ENCODE measurements at regions not wholly inside any gene's neighbourhood (a gene's known extent, or its start where the extent isn't known, plus 50 kb on each side); places are given as distances from the start of the nearest gene placed in this dataset.
"Not testable (repeated sequence)": the region's sequence is repeated elsewhere in the genome, so short reads cannot be mapped to it uniquely, and the experiment has no call there.

DNA sequence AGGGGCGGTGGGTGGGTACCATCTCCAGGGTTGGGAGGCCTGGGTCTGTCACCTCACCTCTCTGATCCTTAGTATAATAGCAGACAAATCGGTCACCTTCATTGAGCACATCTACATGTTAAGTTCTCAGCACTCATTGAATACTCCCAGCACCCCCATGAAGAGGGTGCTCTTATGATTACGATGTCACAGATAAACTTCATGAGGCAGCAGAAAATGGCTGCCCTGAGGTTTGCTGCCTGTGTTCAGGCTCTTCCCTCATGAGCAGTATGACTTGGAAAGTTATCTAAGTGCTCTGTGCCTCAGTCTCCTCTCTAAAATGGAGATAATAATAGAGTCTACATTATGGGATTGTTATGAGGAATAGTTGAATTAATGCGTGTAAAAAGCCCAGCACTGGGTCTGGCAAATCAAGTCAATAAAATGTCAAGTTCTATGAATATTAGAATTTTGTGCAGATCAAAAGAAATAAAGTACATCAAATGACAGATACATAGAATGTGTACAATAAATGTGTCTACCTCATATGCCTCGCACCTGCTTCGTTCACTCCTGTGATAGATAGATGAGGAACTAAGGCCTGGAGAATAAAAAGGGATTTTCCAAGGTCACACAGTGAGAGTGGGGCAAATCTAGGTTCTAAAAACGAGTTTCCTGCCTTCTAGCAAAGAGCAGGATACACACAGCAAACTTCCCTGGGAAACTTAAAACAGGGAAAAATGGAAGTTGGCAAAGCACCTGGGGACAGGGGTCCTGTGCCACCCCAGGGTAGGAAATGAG is 142.2 kb upstream of the MRPS22 start:
- no peak for DNase-seq (ENCODE audit: low spot score)

DNA sequence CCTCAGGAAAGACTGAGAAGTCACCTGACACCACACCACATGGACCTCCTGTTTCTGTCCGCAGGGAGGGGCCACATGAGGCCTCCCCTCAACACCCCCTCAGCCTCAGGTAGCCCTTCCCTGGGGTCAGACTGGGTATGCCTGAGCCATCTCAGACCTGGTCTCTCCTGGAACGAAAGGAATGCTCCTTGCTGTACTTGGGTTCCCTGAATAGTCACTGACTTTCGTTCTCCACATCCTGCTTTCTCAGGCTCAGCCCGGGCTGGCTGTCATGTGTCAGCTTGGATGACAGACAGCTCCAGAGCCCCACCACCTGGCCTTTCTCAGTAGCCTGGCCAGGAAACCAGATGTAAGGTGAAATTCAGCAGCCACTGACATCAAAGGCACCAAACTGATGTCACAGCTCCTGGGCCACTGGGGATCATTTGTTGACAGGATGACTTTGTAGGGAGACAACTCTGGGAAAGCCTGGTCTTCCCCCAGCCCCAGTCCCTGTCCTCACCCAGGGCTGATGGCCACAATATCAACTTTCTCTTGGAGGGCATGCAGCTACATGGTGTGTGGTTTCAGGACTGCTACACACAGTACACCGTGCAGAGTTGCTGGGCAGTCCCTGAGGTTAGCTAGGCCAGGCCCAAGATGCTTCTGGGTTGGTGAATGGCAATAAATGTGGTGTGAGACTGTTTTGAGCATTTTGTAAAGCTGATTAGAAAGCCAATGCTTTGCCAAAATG is 141.4 kb upstream of the MRPS22 start:
- peak; percentile 54 for DNase-seq (ENCODE audit: low spot score)

DNA sequence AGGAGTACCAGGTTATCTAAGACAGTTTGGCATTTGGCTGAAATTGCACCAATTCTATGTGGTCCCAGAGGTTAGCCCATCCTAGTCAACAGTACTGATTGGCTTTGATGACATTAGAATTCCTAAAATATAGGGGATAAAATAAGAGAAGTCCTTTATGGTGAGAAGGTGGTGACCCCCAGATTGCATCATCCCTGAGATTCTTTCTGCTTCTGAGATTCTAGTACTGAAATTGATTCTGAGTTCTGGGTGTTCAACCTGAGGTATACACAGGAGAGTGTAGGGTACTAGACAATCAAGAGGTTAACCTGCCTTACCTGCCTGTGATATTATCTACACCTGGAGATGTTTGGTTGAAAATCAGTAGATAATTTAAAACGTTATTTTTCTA is 140.9 kb upstream of the MRPS22 start:
- no peak for DNase-seq (ENCODE audit: low spot score)

DNA sequence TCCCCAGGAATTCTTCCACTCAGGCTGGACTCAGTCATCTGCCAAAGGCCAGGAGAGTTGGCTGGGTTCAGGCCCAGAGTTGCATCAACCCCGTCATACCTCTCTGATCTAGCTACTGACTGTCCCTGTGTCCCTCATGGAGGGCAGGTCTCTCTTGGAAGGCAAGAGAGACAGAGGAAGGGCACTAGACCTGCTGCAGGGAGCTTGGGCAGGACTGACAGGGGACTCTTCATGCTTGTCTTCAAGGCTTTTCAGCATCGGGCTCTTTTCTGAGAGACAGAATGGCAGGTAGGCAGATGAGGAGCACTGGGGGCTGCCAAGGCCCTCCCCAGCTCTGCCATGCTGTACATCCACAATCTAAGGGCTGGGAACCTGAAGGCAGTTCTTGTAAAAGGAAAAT is 140.1 kb upstream of the MRPS22 start:
- no peak for DNase-seq (ENCODE audit: low spot score)

GRCh38 chr3:139204728-139205127 is 139.1 kb upstream of the MRPS22 start:
- no peak for DNase-seq (ENCODE audit: low spot score)

GRCh38 chr3:139213936-139214335 is 129.9 kb upstream of the MRPS22 start:
- no peak for DNase-seq (ENCODE audit: low spot score)

DNA sequence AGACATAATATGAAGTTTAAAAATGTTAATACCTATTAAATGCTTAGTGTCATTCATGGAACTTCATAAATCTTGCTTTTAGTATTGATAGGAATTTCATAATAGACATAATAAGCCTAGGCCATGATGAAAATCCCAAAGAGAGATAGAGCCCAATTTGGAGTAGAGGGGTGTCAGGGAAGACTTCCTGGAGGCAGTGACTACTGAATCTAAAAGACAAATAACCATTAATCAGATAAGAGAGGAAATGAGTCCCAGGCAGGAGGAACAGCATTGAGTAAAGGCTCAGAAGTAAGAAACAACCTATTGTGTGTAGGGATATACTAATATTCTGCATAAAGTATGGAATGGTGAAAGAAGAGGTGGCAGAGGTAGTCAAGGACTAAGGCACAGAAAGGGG is 126.9 kb upstream of the MRPS22 start:
- DNase-seq (ENCODE audit: low spot score): no peak

DNA sequence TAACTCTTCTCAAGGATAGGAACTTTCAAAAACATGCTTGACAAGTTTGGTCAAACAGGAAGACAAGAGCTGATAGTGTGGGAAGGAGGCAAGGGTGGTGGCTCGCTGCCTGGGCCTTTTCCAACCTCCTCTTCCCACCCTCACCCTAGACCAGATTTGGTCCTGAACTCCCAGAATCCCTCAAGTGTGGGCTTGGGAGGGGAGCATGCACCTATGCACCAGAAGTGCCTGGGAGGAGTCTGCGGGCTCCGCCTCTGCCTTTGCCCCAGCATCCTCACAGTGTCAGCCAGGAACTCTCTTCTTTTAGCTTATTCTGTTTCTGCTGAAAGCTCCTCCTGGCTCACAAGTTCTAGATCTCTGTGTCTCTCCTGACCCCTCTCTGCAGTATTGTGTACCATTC is 126.2 kb upstream of the MRPS22 start:
- no peak for DNase-seq (ENCODE audit: low spot score)

GRCh38 chr3:139218046-139218445 is 125.8 kb upstream of the MRPS22 start:
- no peak for DNase-seq (ENCODE audit: low spot score)

DNA sequence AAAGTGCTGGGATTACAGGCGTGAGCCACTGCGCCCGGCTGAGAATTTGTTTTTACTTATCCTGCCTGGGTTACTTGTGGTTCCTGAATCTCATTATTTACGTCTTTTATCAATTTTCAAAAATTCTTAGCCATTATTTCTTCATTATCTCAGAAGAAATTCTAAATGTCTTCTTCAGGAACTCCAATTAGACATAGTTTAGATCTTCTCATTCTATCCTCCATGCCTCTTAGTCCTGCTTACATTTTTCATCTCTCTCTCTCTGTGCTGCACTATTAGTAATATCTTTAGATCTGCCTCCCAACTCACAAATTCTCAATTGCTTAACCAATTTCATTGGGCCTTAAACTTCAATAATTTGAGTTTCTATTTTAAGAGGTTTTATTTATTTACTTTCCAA is 124.4 kb upstream of the MRPS22 start:
- DNase-seq (ENCODE audit: low spot score): no peak

- DNase-seq (ENCODE audit: low spot score): no peak
Observed at GRCh38 chr3:139222100-139222657, 121.6 kb upstream of the MRPS22 start.

DNA sequence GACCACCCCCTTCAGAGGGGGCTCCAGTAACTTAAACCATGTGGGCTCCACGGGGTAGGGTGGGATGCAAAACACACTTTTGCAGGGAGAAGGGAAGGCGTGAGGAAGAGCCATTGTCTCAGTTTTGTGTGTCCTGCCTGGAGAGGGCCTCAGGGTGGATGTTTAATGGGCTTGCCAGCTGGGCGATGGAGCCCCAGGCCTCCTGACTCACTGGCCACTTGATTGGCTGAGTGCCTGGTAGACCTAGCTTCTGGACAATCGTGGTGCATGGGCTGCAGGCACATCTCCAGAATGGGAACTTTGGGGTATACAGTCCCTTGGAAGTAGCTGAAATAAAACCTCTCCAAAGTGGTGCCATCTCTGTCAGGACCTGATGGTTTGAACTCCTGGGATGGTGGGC is 118.3 kb upstream of the MRPS22 start:
- no peak for DNase-seq (ENCODE audit: low spot score)

GRCh38 chr3:139226731-139227130 is 117.1 kb upstream of the MRPS22 start:
- DNase-seq (ENCODE audit: low spot score): no peak

- no peak for DNase-seq (ENCODE audit: low spot score)
Observed at GRCh38 chr3:139227165-139227564, 116.7 kb upstream of the MRPS22 start.

GRCh38 chr3:139227827-139228226 is 116.0 kb upstream of the MRPS22 start:
- no peak for DNase-seq (ENCODE audit: low spot score)

DNA sequence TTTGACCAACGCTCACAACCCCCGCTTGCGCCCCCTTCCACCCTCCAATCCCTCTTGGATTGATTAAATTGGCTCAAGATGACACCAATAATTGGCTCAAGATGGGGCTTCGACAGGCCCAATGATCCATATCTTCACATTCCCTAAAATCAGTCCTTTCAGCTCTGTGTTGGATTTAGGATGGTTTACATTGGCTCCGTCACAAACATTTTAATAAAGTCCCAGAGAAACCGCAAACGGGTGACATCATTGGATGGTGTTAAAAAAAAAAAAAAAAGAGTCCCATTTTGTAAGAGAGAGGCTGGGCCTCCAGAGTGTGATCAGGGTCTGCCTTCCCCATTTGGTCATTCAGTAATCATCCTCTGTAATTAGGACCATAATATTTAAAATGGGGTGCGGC is 113.4 kb upstream of the MRPS22 start:
- no peak for DNase-seq (ENCODE audit: low spot score)

DNA sequence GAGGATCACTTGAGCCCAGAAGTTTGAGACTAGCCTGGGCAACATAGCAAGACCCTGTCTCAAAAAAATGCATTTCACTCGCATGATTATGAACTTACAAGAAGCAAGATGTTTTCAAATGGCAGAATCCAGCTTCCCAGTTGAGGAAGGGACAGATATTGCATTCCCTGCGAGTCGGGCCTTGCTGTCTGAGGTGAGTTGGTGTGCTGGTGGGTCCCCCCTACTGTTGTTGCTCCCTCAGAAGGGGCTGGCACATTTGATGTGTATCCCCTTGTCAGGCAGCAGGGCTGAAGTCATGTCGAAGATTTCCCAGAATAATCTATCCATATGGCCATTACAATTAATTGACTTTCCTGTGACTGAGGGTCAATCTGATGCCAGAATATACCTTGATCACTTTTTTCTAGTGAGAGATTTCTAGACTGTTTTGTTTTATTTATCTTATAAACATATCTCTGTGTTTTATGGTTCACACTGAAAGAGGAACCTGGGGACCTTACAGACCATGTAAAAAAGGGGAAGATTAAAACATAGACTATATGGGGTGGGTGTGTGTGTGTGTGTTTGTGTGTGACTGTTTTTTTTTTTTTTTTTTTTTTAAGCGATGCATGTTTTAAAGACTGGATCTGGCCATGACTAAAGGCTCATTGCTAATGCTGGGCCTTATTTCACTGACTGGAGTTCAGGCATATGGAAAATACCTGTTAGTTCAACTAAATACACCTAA is 112.1 kb upstream of the MRPS22 start:
- DNase-seq (ENCODE audit: low spot score): no peak

DNA sequence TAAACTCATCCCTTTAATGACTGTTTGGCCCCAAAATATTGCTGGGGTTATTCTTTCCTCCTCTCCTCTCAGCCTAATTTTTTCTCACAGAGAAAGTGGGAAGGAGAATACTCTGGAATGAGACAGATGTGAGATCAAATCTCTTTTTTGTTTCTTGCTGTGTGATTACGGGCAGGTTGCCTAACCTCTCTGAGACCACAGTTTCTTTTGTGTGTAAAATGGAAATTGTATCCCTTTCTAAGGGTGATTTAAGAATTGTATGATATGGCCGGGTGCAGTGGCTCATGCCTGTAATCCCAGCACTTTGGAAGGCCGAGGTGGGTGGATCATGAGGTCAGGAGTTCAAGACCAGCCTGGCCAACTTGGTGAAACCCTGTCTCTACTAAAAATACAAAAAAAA is 111.5 kb upstream of the MRPS22 start:
- not testable (repeated sequence) for DNase-seq (ENCODE audit: low spot score)

DNA sequence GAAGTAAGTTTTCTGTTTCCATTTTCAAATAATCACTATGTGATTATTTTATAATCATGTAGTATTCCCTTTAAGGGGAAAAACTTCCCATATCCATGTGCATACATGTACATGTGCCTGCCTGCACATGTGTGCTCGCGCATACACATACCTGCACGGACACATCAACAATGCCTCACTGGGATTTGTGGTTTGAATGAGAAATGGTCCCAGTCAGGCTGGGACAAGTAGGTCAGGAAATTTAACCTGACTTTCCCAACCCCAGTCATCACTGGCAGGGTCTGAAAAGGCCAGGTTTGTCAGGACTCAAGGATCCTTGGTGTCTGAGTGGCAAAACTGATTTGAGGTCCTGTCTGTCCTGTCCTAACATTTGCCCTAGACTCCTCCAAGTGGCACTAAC is 109.3 kb upstream of the MRPS22 start:
- no peak for DNase-seq (ENCODE audit: low spot score)

DNA sequence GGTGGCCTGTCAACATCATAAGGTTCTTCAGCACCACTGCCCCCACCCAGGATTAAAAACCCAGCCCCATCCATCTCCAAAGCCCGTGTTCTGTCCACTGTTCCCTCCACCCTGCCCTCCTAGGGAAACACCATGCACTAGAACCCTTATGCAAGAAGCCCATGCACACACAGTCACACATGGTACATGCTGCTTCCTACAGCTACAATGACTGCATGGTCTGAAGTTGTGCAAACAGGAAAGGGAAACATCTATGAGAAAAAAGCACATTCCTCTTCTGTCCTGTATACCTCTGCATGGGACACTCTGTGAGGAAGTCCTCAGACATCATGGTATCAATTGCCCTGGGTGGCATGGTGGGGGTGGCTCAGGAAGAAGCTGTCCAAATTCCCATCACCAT is 108.6 kb upstream of the MRPS22 start:
- no peak for DNase-seq (ENCODE audit: low spot score)

DNA sequence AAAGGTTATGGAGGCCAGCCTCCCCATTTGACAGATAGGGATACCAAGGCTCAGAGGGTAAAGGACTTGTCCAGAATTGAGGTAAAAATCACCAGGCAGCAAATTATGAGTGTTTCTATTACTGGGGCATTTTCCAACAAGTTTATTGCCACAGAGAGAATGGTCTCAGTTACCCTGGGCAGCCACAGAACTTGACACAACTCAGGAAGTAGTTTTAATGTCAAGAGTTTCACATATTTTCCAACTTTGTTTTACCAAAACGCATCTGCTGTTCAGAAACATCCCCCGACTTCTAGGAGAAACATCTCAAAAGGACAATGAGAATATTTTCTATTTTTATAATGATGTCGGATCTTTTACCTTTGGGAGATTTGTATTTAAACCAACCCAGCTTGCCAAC is 107.5 kb upstream of the MRPS22 start:
- no peak for DNase-seq (ENCODE audit: low spot score)

DNA sequence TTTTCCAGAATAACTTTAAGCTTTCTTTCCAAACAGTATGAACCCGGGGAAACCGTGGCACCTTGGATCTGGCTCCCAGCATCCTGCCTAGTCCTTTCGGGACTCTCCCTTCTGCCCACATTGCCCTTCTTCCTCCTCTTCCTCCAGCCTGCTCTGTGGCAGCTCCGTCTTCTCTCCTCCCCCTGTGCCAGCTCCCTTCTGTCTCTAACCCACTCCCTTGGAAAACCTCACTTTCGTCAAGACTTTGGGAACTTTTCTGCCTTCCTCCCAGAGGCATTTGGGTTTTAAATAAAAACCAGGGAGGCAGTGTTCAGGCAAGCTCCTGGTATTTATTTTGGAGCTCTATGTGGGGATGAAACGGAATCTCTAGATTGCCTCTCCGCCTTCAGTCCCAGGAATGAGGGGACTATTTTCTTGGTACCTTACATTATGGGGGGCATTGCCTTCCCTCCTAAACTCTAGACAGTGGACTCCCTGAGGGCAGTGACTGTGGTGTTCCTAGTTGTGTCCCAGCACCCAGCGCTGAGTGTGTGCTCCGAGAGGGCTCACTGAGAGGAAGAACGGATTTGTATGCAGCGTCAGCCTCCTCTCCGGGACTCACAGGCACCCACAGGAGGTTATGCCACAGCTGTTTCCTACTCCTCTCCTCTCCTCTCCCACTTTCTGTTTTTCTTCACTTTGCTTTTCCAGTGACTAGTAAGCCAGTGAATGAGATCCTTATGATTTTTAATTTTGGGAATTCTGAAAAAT is 105.4 kb upstream of the MRPS22 start:
- no peak for DNase-seq (ENCODE audit: low spot score)
